T-cell (primary cell): ENCODE measurements at regions not wholly inside any gene's neighbourhood (a gene's known extent, or its start where the extent isn't known, plus 50 kb on each side); places are given as distances from the start of the nearest gene placed in this dataset.

Experiments used
- ATAC-seq, 4 experiments: fragments of 200-7000 bp in 3 of 4; fragments of 150-1000 bp in 1 of 4; cut with Tn5 transposase; replicated peaks in 1 of 4; 1 replicate in 3 of 4; 2 replicates in 1 of 4; pipeline ENCODE4 v1.10.0; 2021; ENCODE audit warnings: moderate library complexity in 3 of 4, mild to moderate bottlenecking in 2 of 4, moderate number of reproducible peaks in 1 of 4
- CTCF ChIA-PET, 2 donors: fragments of 300-600 bp; sonication (Branson Sonifier 250); formaldehyde crosslinking; loops; one replicate each; lab custom pipeline; 2022; ENCODE audit warnings: antibody characterized with exemption in 2 of 2; lab: Charles Lee
- POLR2A ChIA-PET, 2 donors: fragments of 300-600 bp; sonication (Branson Sonifier 250); formaldehyde crosslinking; loops; one replicate each; lab custom pipeline; 2022; ENCODE audit warnings: antibody characterized with exemption in 2 of 2; lab: Charles Lee
- DNase-seq, 35 experiments: peaks; one replicate each; pipeline versions ENCODE4 v3.0.0 to v3.0.0-alpha.2; 2013 to 2023
- H3K27ac ChIP-seq: one replicate; pipeline ENCODE4 v1.5.1; 2013; ENCODE audit warnings: low read length
- H3K27me3 ChIP-seq, 2 experiments: replicated peaks in 1 of 2; 1 replicate in 1 of 2; 2 replicates in 1 of 2; pipeline versions ENCODE4 v1.6.1 to v1.7.0; 2013; ENCODE audit warnings: low read length in 1 of 2, mixed read lengths in 1 of 2; ENCODE audit not compliant: control insufficient read depth in 2 of 2, insufficient read depth in 2 of 2; ENCODE audit errors: extremely low read depth in 1 of 2
- H3K36me3 ChIP-seq, 2 donors: 1 replicate in 1 of 2; 2 replicates in 1 of 2; pipeline versions ENCODE4 v1.6.1 to v1.7.0; 2013; ENCODE audit warnings: low read length in 1 of 2; ENCODE audit not compliant: control insufficient read depth in 2 of 2, insufficient read depth in 1 of 2; ENCODE audit errors: extremely low read depth in 1 of 2
- H3K4me1 ChIP-seq, 2 experiments: 1 replicate in 1 of 2; 2 replicates in 1 of 2; pipeline versions ENCODE4 v1.6.1 to v1.7.0; 2013; ENCODE audit warnings: low read length in 2 of 2, mixed read lengths in 1 of 2; ENCODE audit not compliant: insufficient read depth in 2 of 2, control insufficient read depth in 1 of 2; ENCODE audit errors: extremely low read depth in 1 of 2
- H3K4me3 ChIP-seq, 2 donors: 1 replicate in 1 of 2; 2 replicates in 1 of 2; pipeline versions ENCODE4 v1.5.1 to v1.7.0; 2013; ENCODE audit warnings: mild to moderate bottlenecking in 2 of 2, low read length in 1 of 2, moderate library complexity in 1 of 2; ENCODE audit not compliant: control insufficient read depth in 1 of 2; ENCODE audit errors: extremely low read depth in 1 of 2
- H3K9me3 ChIP-seq: 2 replicates; pipeline ENCODE4 v1.7.0; 2013
- H3K27ac Mint-ChIP-seq, 2 donors: one replicate each; pipeline ENCODE4 v1.8.0; 2020 to 2021; ENCODE audit warnings: mild to moderate bottlenecking in 2 of 2, mixed read lengths in 2 of 2
- H3K27me3 Mint-ChIP-seq, 2 donors: one replicate each; pipeline ENCODE4 v1.8.0; 2021 to 2022; ENCODE audit warnings: mixed read lengths in 2 of 2
- H3K36me3 Mint-ChIP-seq: one replicate; pipeline ENCODE4 v1.8.0; 2021; ENCODE audit warnings: mixed read lengths
- H3K4me1 Mint-ChIP-seq, 3 donors: one replicate each; pipeline ENCODE4 v1.8.0; 2020 to 2022; ENCODE audit warnings: mixed read lengths in 3 of 3, mild to moderate bottlenecking in 1 of 3
- H3K4me3 Mint-ChIP-seq, 3 donors: one replicate each; pipeline ENCODE4 v1.8.0; 2020 to 2022; ENCODE audit warnings: mild to moderate bottlenecking in 3 of 3, mixed read lengths in 3 of 3, moderate library complexity in 3 of 3
- H3K9me3 Mint-ChIP-seq, 3 donors: one replicate each; pipeline ENCODE4 v1.8.0; 2020 to 2022; ENCODE audit warnings: mixed read lengths in 3 of 3
- WGBS: methylation state at CpG from one replicate; pipeline ENCODE4 v1.1.5; 2013; ENCODE audit warnings: missing lambda C conversion rate; ENCODE audit not compliant: insufficient coverage; 5-methylcytosine and 5-hydroxymethylcytosine counted together

DNA sequence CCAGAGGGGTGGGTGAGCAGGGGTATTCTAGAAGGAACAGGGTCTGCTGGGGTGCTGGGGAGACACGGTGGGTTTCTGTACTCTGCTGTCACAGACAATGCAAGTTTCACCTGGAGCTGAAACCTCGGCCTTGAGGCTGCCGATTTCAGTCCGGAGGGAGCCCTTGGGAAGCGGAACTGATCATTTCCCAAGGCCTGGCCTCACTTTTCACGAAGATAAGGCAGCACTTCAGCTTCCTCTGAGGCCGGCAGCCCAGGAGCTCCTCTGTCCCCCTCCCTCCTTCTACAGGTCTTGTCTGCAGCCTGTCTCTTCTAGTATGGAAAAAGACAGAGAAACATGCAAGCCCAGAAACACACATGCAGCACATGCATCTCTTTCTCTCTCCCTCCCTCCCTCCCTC is 242.1 kb downstream of the CDC5L start:
- no peaks in the 10 kb centered on the region for H3K36me3 Mint-ChIP-seq
- WGBS, result 84% methylated on average over 6 of the region's 7 CpGs
- no peak overlapping the region for H3K27ac Mint-ChIP-seq
- no peaks in the 10 kb centered on the region for H3K9me3 Mint-ChIP-seq
- Histone ChIP-seq H3K27ac (no peak overlapping the region), H3K9me3 (no peaks in the 10 kb centered on the region), H3K27me3 (peaks cover 0 to 21% of the 10 kb centered on the region in 2 experiments), H3K36me3 (no peaks in the 10 kb centered on the region), H3K4me1 (peaks cover 4 to 10% of the 10 kb centered on the region in 2 experiments), H3K4me3 (no peak overlapping the region)
- H3K4me3 Mint-ChIP-seq, result no peak overlapping the region
- no peak for DNase-seq
- POLR2A ChIA-PET, result no interaction called here
- ATAC-seq, result no peak
- H3K4me1 Mint-ChIP-seq, result peaks cover 7 to 9% (median 8%) of the 10 kb centered on the region in 3 donors
- CTCF ChIA-PET, result interaction anchor here (0.7 to 2.0 kb wide), 3 partner anchors 26 to 1318 kb away, joined by 6 to 15 read pairs (median 9); no protein-coding TSS in a partner anchor
- H3K27me3 Mint-ChIP-seq, result peaks cover 6 to 9% of the 10 kb centered on the region in 2 donors

DNA sequence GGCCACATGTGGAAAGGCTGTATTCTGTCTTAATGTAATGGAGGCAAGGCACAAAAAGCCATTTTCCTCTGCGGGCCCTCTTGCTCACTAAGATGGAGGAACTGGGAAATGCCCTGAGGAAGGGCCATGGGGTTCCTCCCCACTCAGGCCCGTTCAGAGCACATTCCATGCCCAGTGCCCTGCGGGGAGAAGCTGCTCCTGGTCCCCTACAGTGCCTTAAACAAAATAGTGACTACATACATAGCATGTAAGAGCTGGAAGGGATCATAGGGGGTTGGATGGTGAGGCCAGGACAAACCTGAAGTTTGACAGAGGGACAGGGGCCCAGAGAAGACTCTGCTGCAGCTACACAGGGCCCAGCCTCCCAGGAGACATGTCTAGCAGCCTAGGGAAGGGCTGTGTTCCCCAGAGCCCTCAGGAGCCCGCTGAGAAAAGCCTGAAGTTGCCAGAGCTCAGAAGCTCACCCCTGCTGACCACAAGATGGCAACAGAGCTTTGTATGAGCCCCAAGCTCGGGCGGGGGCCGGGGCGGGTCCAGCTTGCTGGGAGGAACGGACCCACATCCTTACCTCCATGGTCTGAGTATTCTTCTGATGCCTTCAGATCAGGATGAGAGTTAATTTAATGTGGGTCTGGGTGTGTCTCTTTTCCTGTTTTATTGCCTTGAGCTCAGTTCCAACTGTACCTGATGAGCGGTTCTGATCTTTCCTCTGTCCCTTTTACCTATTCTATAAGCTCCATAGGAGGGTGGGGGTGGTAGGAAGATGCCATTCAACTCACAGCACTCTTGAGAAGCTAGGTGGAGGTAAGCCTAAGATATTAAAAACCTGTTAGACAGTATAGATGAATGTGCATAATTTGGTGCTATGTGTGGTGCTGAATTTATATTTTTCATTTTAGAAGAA is 242.9 kb downstream of the CDC5L start:
- 7% methylated on average over 5 of the region's 10 CpGs for WGBS

GRCh38 chr6:44631968-44632367 is 244.5 kb downstream of the CDC5L start:
- POLR2A ChIA-PET, result no interaction called here
- no peaks in the 10 kb centered on the region for H3K9me3 Mint-ChIP-seq
- Histone ChIP-seq H3K27me3 (peaks cover 0 to 28% of the 10 kb centered on the region in 2 experiments), H3K27ac (no peak overlapping the region), H3K4me3 (no peak overlapping the region), H3K4me1 (peaks cover 4 to 10% of the 10 kb centered on the region in 2 experiments), H3K9me3 (no peaks in the 10 kb centered on the region), H3K36me3 (no peaks in the 10 kb centered on the region)
- no peaks in the 10 kb centered on the region for H3K36me3 Mint-ChIP-seq
- CTCF ChIA-PET, result interaction anchor here in 1 of 2 donors (0.6 kb wide), 1 partner anchor 810 kb away, joined by 3 read pairs; no protein-coding TSS in a partner anchor
- H3K27me3 Mint-ChIP-seq, result peaks cover 6 to 13% of the 10 kb centered on the region in 2 donors
- no peak for ATAC-seq
- H3K27ac Mint-ChIP-seq, result no peak overlapping the region
- WGBS, result 92% methylated on average over 3 of the region's 6 CpGs
- peaks cover 5 to 9% (median 8%) of the 10 kb centered on the region in 3 donors for H3K4me1 Mint-ChIP-seq
- no peak for DNase-seq
- no peak overlapping the region for H3K4me3 Mint-ChIP-seq

More for the DNA sequence above, 242.9 kb downstream of the CDC5L start:
- ATAC-seq (peak in 2 of 4 experiments; percentile 32 to 36), DNase-seq (peak in 3 of 35 experiments; percentile 3 to 27 (median 5))
- Mint-ChIP-seq H3K4me1 (peaks cover 7 to 9% (median 8%) of the 10 kb centered on the region in 3 donors), H3K4me3 (no peak overlapping the region), H3K27ac (no peak overlapping the region), H3K27me3 (peaks cover 6 to 10% of the 10 kb centered on the region in 2 donors), H3K9me3 (no peaks in the 10 kb centered on the region), H3K36me3 (no peaks in the 10 kb centered on the region)
- no peak overlapping the region for H3K27ac ChIP-seq
- H3K36me3 ChIP-seq, result no peaks in the 10 kb centered on the region
- H3K4me1 ChIP-seq, result peaks cover 4 to 10% of the 10 kb centered on the region in 2 experiments
- ChIA-PET CTCF (interaction anchor here (0.6 to 2.0 kb wide), 4 partner anchors 25 to 1292 kb away, joined by 3 to 15 read pairs (median 4); no protein-coding TSS in a partner anchor), POLR2A (no interaction called here)
- H3K27me3 ChIP-seq, result peaks cover 0 to 25% of the 10 kb centered on the region in 2 experiments
- H3K4me3 ChIP-seq, result no peak overlapping the region
- H3K9me3 ChIP-seq, result no peaks in the 10 kb centered on the region

DNA sequence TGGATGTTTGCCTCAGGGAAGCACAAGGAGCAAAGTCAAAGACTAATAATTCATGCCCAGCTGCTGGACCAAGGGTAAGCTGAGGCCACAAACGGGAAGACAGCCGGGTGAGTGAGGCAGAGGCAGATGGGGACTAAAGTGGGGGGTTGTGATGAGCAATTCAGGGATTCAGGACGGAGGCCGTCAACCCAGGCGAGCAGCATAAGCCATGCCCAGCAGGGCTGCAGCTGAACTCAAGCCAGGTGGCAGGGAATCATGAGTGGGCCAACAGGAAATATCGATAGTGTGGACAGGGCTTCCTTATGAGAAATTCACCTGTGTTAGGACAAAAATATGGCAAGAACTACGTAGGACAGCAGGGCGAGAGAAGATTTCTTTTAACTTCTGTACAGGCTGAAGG is 246.8 kb downstream of the CDC5L start:
- ATAC-seq, result no peak
- no peaks in the 10 kb centered on the region for H3K9me3 ChIP-seq
- no peak overlapping the region for H3K27ac ChIP-seq
- H3K9me3 Mint-ChIP-seq, result peaks cover 0 to 5% (median 0%) of the 10 kb centered on the region in 3 donors
- H3K36me3 ChIP-seq, result no peaks in the 10 kb centered on the region
- no peak overlapping the region for H3K27ac Mint-ChIP-seq
- ChIA-PET CTCF (interaction anchor here in 1 of 2 donors (0.7 kb wide), 1 partner anchor 926 kb away, joined by 5 read pairs; no protein-coding TSS in a partner anchor), POLR2A (interaction anchor here in 1 of 2 donors (0.7 kb wide), 1 partner anchor 343 kb away, joined by 3 read pairs; no protein-coding TSS in a partner anchor)
- H3K27me3 ChIP-seq, result peaks cover 0 to 21% of the 10 kb centered on the region in 2 experiments
- peaks cover 6 to 10% of the 10 kb centered on the region in 2 donors for H3K27me3 Mint-ChIP-seq
- H3K36me3 Mint-ChIP-seq, result no peaks in the 10 kb centered on the region
- no peak for DNase-seq
- no peak overlapping the region for H3K4me3 ChIP-seq
- 89% methylated on average over 8 of the region's 8 CpGs for WGBS
- H3K4me3 Mint-ChIP-seq, result no peak overlapping the region
- peaks cover 2 to 7% of the 10 kb centered on the region in 2 experiments for H3K4me1 ChIP-seq
- H3K4me1 Mint-ChIP-seq, result peaks cover 3 to 9% (median 6%) of the 10 kb centered on the region in 3 donors

DNA sequence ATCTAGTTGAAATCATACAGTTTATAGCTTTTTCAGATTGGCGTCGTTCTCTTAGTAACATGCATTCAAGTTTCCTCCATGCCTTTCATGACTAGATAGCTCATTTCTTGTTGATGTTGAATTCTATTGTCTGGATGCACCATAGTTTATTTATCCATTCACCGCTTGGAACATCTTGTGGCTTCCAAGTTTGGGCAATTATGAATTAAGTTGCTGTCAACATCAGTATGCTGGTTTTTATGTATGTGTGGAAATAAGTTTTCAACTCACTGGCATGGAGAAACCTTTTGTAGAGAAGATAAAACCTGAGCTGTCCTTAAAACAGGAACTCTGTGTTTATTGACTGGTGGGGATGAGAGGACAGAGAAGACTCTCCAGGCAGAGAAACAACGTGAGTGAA is 248.0 kb downstream of the CDC5L start:
- ATAC-seq, result no peak
- Histone ChIP-seq H3K4me3 (no peak overlapping the region), H3K36me3 (no peaks in the 10 kb centered on the region), H3K27me3 (peaks cover 0 to 11% of the 10 kb centered on the region in 2 experiments), H3K4me1 (peaks cover 0 to 2% of the 10 kb centered on the region in 2 experiments), H3K27ac (no peak overlapping the region), H3K9me3 (no peaks in the 10 kb centered on the region)
- peaks cover 0 to 5% (median 0%) of the 10 kb centered on the region in 3 donors for H3K9me3 Mint-ChIP-seq
- peaks cover 3 to 5% of the 10 kb centered on the region in 2 donors for H3K27me3 Mint-ChIP-seq
- H3K36me3 Mint-ChIP-seq, result no peaks in the 10 kb centered on the region
- CTCF ChIA-PET, result interaction anchor here in 1 of 2 donors (0.6 kb wide), 1 partner anchor 18 kb away, joined by 3 read pairs; no protein-coding TSS in a partner anchor
- no peak overlapping the region for H3K27ac Mint-ChIP-seq
- 75% methylated on average over 2 of the region's 4 CpGs for WGBS
- no peak for DNase-seq
- peaks cover 2 to 3% (median 3%) of the 10 kb centered on the region in 3 donors for H3K4me1 Mint-ChIP-seq
- POLR2A ChIA-PET, result no interaction called here
- no peak overlapping the region for H3K4me3 Mint-ChIP-seq

GRCh38 chr6:44636561-44637248 is 249.2 kb downstream of the CDC5L start:
- CTCF ChIA-PET, result interaction anchor here in 1 of 2 donors (0.6 kb wide), 1 partner anchor 1066 kb away, joined by 3 read pairs; no protein-coding TSS in a partner anchor
- H3K27me3 Mint-ChIP-seq, result peaks cover 0 to 4% of the 10 kb centered on the region in 2 donors
- ATAC-seq (no peak), DNase-seq (no peak)
- H3K36me3 Mint-ChIP-seq, result no peaks in the 10 kb centered on the region
- H3K27ac Mint-ChIP-seq, result no peak overlapping the region
- peaks cover 0 to 5% (median 0%) of the 10 kb centered on the region in 3 donors for H3K9me3 Mint-ChIP-seq
- H3K4me1 Mint-ChIP-seq, result no peaks in the 10 kb centered on the region
- H3K4me3 Mint-ChIP-seq, result no peak overlapping the region
- Histone ChIP-seq H3K4me1 (no peaks in the 10 kb centered on the region), H3K27ac (no peak overlapping the region), H3K27me3 (peaks cover 0 to 11% of the 10 kb centered on the region in 2 experiments), H3K36me3 (no peaks in the 10 kb centered on the region), H3K9me3 (no peaks in the 10 kb centered on the region), H3K4me3 (no peak overlapping the region)
- POLR2A ChIA-PET, result no interaction called here
- WGBS, result 81% methylated on average over 11 of the region's 14 CpGs
